ENCODE measurements at regions not wholly inside any gene's neighbourhood (a gene's known extent, or its start where the extent isn't known, plus 50 kb on each side); places are given as distances from the start of the nearest gene placed in this dataset.

DNA sequence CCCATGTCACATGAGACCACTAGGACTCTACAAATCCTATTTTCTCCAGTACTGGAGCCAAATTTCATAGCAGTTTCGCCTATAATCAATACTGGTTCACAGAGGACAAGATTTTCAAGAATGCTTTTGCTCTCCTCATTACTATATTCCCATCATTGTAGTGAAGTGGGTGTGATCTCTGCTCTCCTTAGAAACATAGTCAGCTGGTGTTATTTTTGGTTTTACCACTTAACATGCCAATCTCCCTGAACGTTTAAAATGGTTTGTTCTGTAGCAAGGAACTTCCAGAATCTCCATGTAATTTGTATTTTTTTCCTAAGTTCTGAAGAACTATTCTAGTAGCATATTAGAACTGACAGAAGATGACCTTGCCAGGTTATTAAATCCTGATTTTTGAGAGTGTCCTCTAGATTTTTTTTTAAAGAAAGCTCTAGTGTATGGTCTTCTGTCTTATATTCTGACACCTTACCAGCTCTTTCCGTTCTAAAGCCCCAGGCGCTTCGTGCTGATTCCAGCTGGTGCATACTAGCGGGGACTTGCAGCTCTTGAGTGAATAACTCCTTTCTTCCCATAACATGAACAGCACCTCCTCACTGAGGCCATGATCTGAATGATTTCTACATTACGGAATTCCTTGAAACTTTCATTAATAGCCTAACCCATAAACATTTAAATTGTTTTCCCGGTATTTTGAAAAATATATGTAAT lies 1372.9 kb downstream of the TECRL start:
- Mint-ChIP-seq H3K36me3 (peaks cover 1% of the 10 kb centered on the region), H3K9me3 (peaks cover 1 to 8% (median 6%) of the 10 kb centered on the region in 3 donors), H3K4me3 (no peak overlapping the region), H3K4me1 (no peaks in the 10 kb centered on the region), H3K27me3 (no peaks in the 10 kb centered on the region), H3K27ac (no peak overlapping the region)

DNA sequence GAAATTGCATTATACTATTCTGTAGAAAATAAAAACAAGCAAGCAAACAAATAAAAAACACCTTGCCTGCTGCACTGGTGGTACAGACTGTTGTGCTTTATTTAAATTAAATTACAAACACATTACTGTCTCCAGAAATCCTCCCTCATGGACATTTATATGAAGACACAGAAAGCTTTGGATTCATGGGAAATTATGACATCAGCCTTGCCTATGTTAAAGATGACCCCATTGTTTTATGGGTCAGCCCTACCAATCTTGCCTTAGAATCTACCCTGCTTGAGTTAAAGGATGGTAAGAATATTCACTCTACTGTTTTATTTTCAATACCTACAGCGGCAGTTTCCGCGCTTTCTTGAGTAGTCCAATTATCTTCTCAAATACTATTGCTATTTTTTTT lies 1379.9 kb downstream of the TECRL start:
- Mint-ChIP-seq H3K27ac (no peak overlapping the region), H3K36me3 (peaks cover 1% of the 10 kb centered on the region), H3K4me1 (no peaks in the 10 kb centered on the region), H3K4me3 (no peak overlapping the region), H3K27me3 (no peaks in the 10 kb centered on the region), H3K9me3 (peaks cover 0 to 4% (median 0%) of the 10 kb centered on the region in 3 donors)

DNA sequence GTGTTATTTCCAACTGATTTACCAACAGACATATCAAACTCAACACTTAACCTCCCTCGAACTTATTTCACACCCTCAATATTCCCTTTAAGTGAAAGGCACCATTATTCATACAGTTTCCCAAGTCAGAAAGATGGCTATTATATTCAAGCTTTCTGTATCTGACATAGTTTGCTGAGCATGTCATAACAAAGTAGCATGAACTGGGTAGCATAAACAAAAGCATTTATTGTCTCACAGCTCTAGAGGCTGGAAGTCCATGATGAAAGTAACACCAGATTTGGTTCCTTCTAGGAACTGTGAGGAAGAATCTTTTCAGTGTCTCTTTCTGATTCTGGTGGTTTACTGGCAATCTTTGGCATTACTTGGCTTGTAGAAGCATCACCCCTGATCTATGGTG lies 1388.6 kb downstream of the TECRL start:
- Mint-ChIP-seq H3K4me1 (no peaks in the 10 kb centered on the region), H3K27ac (no peak overlapping the region), H3K9me3 (peaks cover 3 to 18% (median 5%) of the 10 kb centered on the region in 3 donors), H3K36me3 (no peaks in the 10 kb centered on the region), H3K27me3 (no peaks in the 10 kb centered on the region), H3K4me3 (no peak overlapping the region)

DNA sequence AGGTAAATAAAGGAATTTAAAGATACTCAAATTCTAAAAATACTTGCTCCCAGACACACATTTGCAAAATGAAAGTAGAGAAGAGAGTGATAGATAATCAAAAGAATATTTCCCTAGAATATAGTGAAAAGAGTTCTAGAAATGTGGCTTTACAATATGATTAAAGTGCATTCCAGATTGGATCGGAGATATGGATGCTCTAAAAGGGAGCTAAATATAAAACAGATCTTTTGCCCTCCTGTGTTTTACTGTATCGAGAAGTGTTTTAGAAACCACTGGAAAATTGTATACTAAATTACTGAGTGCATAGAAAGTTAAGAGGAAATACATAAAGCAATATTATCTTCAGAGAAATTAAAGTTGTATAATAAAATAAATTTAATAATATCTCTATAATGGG lies 1392.0 kb downstream of the TECRL start:
- H3K4me3 Mint-ChIP-seq = no peak overlapping the region
- H3K27ac Mint-ChIP-seq = no peak overlapping the region
- no peaks in the 10 kb centered on the region for H3K4me1 Mint-ChIP-seq
- no peaks in the 10 kb centered on the region for H3K36me3 Mint-ChIP-seq
- H3K27me3 Mint-ChIP-seq = no peaks in the 10 kb centered on the region
- H3K9me3 Mint-ChIP-seq = peaks cover 7 to 16% (median 10%) of the 10 kb centered on the region in 3 donors

DNA sequence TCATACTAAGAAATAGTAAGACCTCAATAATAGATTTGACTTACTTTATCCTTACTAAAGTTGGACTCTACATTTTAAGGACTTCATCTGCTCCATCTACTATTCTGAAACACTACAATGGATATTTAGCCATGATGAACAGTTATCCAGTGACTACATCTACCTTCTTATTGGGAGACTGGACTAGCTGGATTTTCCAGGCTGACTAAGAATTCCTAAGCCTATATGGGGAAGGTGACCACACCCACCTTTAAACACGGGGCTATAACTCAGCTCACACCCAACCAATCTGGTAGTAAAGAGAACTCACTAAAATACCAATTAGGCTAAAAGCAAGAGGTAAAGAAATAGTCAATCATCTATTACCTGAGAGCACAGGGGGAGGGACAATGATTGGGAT lies 1438.4 kb downstream of the TECRL start:
- no peaks in the 10 kb centered on the region for H3K36me3 Mint-ChIP-seq
- H3K9me3 Mint-ChIP-seq = peaks cover 3 to 16% (median 10%) of the 10 kb centered on the region in 3 donors
- no peaks in the 10 kb centered on the region for H3K27me3 Mint-ChIP-seq

DNA sequence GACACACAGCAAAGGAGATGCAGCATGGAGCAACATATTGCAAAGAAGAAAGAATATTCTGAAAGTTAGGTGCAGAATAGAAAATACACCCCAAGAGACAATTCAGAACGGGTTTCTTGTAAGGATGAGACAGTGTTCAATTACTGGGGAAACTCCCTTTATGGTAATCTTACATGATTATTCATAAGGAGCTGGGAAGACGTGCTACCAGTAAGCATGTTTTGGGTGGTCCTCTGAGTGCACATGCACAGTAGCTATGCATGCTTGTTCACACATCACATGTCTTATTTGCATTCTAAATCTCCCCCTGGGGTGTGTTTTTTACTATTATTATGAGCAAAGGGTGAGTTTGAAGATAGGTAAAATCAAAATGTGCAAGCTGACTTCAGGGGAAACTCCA lies 1448.8 kb downstream of the TECRL start:
- H3K4me3 Mint-ChIP-seq = no peak overlapping the region
- peaks cover 3 to 7% (median 3%) of the 10 kb centered on the region in 3 donors for H3K9me3 Mint-ChIP-seq
- no peaks in the 10 kb centered on the region for H3K27me3 Mint-ChIP-seq
- H3K4me1 Mint-ChIP-seq = no peaks in the 10 kb centered on the region
- no peak overlapping the region for H3K27ac Mint-ChIP-seq
- H3K36me3 Mint-ChIP-seq = no peaks in the 10 kb centered on the region

More for the DNA sequence above, 1438.4 kb downstream of the TECRL start:
- Mint-ChIP-seq H3K4me3 (no peak overlapping the region), H3K4me1 (no peaks in the 10 kb centered on the region), H3K27ac (no peak overlapping the region)

DNA sequence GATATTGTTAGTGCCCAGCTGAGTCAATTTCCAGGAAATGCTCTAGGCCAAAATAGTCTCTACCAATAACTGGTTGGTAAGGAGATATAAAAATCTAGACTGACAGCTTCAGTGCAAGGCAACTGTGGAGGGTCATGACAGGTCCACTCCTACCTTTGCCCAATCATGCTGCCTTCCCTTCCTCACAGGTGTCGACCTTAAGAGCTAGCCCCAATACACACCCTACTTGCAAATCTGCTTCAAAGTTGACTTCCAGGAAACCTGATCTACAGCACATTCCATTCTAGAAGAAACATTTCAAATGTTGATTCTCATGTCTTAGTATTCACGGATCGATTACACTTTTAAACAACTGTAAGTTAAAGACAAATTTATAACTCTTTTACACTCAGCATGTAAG lies 1455.5 kb downstream of the TECRL start:
- H3K27me3 Mint-ChIP-seq = no peaks in the 10 kb centered on the region
- H3K27ac Mint-ChIP-seq = no peak overlapping the region
- no peaks in the 10 kb centered on the region for H3K36me3 Mint-ChIP-seq
- H3K9me3 Mint-ChIP-seq = peaks cover 2 to 5% (median 5%) of the 10 kb centered on the region in 3 donors
- no peaks in the 10 kb centered on the region for H3K4me1 Mint-ChIP-seq
- H3K4me3 Mint-ChIP-seq = no peak overlapping the region

DNA sequence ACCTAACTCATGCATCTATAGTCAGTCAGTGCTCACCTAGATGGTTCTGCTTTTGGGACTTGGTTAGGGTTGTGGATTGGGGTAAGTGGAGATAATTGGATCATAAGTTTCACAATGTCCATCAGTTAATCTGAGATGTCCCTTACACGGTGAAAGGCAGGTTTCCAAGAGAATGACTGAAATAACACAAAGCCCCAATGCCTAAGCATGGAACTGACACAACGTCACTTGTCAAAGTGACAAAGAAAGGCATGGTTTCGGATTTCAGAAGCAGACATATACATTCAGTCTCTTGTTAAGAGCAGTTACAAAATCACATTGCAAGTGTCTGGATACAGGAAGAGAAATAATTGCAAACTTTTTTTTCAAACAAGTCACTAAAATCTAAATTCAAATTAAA lies 1456.9 kb downstream of the TECRL start:
- Mint-ChIP-seq H3K9me3 (peaks cover 2 to 7% (median 5%) of the 10 kb centered on the region in 3 donors), H3K27ac (no peak overlapping the region), H3K27me3 (no peaks in the 10 kb centered on the region), H3K4me1 (no peaks in the 10 kb centered on the region), H3K4me3 (no peak overlapping the region), H3K36me3 (no peaks in the 10 kb centered on the region)

DNA sequence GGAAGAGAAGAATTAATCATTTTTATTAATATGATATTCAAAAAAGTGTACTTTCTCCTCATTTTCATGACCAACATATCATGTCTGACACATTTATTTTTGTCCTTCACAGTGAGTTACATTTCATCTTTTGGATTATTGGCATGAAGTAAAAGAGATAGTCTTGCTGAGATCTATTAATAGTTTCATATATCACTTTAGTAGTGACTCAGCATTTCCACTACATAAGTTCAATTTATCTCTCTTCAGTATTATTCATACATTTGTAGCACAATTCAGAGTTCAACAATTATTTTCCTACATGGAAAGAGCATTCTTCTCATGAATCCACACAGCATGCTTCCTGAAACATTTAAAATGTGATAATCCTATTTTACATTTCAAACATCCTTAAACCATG lies 1461.1 kb downstream of the TECRL start:
- Mint-ChIP-seq H3K27me3 (no peaks in the 10 kb centered on the region), H3K4me1 (no peaks in the 10 kb centered on the region), H3K4me3 (no peak overlapping the region), H3K27ac (no peak overlapping the region), H3K9me3 (peaks cover 3 to 15% (median 4%) of the 10 kb centered on the region in 3 donors), H3K36me3 (no peaks in the 10 kb centered on the region)

DNA sequence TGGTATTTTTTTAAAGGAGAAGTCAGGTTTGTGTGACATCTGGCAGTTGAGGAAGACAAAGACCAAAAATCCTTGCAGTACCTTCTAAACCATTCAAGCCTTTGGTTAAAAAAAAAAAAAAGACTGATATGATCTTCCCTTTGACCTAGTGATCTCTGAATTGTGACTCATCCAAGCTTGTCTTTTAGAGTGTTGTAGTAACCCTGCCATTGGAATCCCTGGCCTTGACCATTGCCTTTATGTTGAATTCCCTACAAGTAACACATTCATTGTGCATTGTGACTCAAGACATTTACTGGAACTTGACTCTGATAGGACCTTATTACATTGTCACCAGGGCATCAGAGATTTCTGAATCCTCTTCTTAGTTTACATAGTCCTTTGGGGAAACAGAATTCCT lies 1469.0 kb downstream of the TECRL start:
- Mint-ChIP-seq H3K4me3 (no peak overlapping the region), H3K36me3 (no peaks in the 10 kb centered on the region), H3K4me1 (no peaks in the 10 kb centered on the region), H3K9me3 (peaks cover 4 to 22% (median 12%) of the 10 kb centered on the region in 3 donors), H3K27me3 (no peaks in the 10 kb centered on the region), H3K27ac (no peak overlapping the region)

DNA sequence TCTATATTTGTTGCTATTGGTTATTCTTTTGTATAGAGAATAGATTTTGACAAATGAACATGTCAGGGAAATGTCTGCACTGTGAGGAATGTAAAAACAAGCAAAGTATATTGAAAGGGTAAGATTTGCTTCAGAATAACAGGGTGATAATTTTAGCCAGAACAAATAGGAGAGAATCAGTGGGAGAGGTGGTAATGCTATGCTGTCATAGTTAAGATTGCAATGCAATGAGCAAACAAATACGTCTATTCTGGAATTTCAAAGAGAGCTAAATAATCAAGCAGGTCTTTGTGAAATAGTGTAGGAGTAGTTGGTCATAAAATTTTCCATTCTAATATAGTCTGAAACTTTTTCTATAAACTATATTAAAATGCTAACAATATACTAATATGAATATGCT lies 1478.4 kb downstream of the TECRL start:
- H3K36me3 Mint-ChIP-seq = no peaks in the 10 kb centered on the region
- no peak overlapping the region for H3K4me3 Mint-ChIP-seq
- H3K27ac Mint-ChIP-seq = no peak overlapping the region
- peaks cover 0 to 21% (median 12%) of the 10 kb centered on the region in 3 donors for H3K9me3 Mint-ChIP-seq
- H3K27me3 Mint-ChIP-seq = no peaks in the 10 kb centered on the region
- H3K4me1 Mint-ChIP-seq = peaks cover 0 to 1% (median 0%) of the 10 kb centered on the region in 3 donors

DNA sequence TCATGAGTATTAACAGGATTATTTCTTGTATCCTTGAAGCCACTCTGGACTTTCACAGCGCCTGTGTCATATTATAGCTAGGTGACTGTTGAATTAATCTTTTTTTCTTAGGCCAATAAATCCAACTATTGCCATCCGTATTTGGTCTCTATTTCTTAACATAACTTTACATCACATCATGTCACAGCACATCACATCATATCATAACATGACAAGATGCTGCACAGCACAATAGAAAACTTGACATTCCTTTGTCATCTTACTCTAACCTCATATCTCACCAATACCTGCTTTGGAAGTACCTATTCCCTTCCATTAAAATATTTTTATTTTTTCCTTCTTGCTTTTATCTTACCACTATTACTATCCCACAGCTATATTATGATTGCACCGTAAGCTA lies 1480.8 kb downstream of the TECRL start:
- Mint-ChIP-seq H3K9me3 (peaks cover 0 to 16% (median 10%) of the 10 kb centered on the region in 3 donors), H3K36me3 (no peaks in the 10 kb centered on the region), H3K4me3 (no peak overlapping the region), H3K27me3 (no peaks in the 10 kb centered on the region), H3K4me1 (peaks cover 0 to 1% (median 0%) of the 10 kb centered on the region in 3 donors), H3K27ac (no peak overlapping the region)

DNA sequence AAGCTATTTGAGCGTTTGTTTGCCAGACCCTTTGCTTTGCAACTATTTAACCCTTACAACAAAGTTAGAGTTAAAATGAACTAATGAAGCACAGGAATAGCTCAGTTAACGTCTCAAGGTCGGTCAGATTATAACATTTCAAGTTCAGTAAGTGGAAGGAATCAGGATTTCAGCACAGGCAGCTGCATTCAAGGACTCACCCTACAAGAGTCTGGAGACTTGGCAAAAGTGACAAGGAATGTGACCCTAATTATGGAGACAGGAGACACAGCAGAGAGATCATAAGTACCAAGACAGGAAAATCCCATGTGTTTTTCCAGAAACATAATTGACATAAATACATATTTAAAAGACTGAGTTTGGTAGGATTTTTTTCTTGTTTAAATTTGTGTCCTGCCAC lies 1481.7 kb downstream of the TECRL start:
- no peaks in the 10 kb centered on the region for H3K36me3 Mint-ChIP-seq
- H3K9me3 Mint-ChIP-seq = peaks cover 0 to 14% (median 10%) of the 10 kb centered on the region in 3 donors
- no peak overlapping the region for H3K4me3 Mint-ChIP-seq
- H3K4me1 Mint-ChIP-seq = peaks cover 0 to 1% (median 0%) of the 10 kb centered on the region in 3 donors
- no peaks in the 10 kb centered on the region for H3K27me3 Mint-ChIP-seq
- no peak overlapping the region for H3K27ac Mint-ChIP-seq

DNA sequence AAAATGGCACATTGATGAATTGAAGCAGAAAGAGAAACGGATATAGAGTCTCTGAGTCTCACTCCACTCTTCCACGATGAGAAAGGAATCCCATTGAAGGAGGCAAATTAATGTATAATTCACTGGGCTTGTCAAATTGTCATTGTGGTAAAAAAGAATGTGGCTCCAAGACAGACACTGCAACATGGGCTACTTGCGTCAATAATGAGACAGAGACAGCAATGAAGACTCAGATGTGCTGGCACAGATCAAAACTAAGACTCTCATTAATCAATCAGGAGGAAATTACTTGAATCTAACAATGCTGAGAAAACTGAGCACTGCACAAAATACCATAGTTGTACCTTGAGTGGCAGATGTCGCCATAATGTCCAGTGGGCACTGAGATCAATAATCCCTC lies 1485.5 kb downstream of the TECRL start:
- no peak overlapping the region for H3K27ac Mint-ChIP-seq
- H3K4me1 Mint-ChIP-seq = no peaks in the 10 kb centered on the region
- no peak overlapping the region for H3K4me3 Mint-ChIP-seq
- H3K9me3 Mint-ChIP-seq = peaks cover 0 to 14% (median 9%) of the 10 kb centered on the region in 3 donors
- no peaks in the 10 kb centered on the region for H3K36me3 Mint-ChIP-seq
- no peaks in the 10 kb centered on the region for H3K27me3 Mint-ChIP-seq

DNA sequence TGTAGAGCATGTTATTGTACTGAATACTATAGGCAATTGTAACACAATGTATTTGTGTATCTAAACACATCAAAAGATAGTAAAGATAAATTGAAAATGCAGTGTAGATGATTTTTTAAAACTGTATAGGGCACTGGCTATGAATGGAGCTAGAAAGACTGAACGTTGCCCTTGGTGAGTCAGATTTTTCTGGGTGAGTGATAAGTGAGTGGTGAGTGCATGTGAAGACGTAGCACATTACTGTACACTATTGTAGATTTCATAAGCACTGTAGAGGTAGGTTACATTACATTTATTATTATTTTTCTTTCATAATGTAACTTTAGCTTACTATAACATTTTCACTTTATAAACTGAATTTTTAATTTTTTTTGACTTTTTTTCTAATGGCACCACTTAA lies 1491.6 kb downstream of the TECRL start:
- no peak overlapping the region for H3K27ac Mint-ChIP-seq
- H3K36me3 Mint-ChIP-seq = no peaks in the 10 kb centered on the region
- no peaks in the 10 kb centered on the region for H3K27me3 Mint-ChIP-seq
- H3K4me3 Mint-ChIP-seq = no peak overlapping the region
- H3K9me3 Mint-ChIP-seq = no peaks in the 10 kb centered on the region
- H3K4me1 Mint-ChIP-seq = no peaks in the 10 kb centered on the region

DNA sequence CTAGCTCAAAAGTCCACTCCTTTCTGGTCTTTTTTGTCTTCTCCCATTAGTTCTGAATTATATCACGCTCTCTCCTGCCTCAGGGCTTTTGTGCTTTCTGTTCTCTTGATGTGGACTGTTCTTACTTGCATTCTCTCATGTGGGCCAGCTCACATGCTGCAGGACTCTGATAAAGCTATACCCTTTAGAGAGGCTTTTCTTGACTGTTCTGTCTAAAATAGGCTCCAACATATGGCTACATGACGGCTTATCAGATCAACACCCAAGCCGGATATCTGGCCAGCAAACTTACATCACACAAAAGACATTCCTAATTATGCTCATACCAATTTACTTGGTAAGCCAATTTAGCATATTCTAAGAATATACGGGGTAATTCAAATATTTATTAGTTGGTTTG lies 1494.5 kb downstream of the TECRL start:
- Mint-ChIP-seq H3K36me3 (peaks cover 2% of the 10 kb centered on the region), H3K27me3 (no peaks in the 10 kb centered on the region), H3K4me3 (peak overlapping the region in 1 of 4 donors; percentile 2)

More for the DNA sequence above, 1494.5 kb downstream of the TECRL start:
- Mint-ChIP-seq H3K4me1 (no peaks in the 10 kb centered on the region), H3K27ac (no peak overlapping the region), H3K9me3 (peaks cover 0 to 4% (median 0%) of the 10 kb centered on the region in 3 donors)
